ENCODE measurements at regions not wholly inside any gene's neighbourhood (a gene's known extent, or its start where the extent isn't known, plus 50 kb on each side); places are given as distances from the start of the nearest gene placed in this dataset.

DNA sequence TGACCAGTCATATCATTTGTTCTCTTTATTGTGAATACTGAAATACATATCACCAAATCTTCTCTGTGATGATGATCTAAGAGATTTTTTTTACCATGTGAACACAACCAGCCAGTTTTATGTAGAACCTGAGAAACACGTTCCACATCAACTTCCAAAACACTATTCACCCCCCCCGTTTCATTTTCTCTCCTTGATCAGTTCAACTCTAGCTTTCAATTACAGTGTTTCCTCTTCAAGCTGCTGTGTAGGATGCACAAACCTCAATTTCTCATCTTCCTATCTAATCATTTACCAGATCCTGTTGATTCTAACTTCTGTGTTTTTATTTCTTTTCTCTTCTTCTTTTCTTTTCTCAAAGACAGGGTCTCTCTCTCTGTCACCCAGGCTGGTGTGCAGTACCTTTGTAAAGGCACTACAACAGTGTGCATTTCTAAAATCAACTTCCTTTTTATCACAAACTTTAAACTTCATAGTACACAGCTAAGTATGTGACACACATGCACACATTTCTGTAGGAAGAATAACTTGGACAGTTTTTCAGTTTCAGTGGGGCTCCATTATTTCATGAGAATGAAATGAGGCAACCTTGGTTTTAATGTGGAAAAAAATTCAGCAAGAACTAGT, 149.9 kb upstream of the FBXO33 start (continued):
- TF ChIP-seq, protein P1, sequence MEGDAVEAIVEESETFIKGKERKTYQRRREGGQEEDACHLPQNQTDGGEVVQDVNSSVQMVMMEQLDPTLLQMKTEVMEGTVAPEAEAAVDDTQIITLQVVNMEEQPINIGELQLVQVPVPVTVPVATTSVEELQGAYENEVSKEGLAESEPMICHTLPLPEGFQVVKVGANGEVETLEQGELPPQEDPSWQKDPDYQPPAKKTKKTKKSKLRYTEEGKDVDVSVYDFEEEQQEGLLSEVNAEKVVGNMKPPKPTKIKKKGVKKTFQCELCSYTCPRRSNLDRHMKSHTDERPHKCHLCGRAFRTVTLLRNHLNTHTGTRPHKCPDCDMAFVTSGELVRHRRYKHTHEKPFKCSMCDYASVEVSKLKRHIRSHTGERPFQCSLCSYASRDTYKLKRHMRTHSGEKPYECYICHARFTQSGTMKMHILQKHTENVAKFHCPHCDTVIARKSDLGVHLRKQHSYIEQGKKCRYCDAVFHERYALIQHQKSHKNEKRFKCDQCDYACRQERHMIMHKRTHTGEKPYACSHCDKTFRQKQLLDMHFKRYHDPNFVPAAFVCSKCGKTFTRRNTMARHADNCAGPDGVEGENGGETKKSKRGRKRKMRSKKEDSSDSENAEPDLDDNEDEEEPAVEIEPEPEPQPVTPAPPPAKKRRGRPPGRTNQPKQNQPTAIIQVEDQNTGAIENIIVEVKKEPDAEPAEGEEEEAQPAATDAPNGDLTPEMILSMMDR (conservative IDR thresholded peaks at IDR 0.05; ENCODE audit: low read depth in 2 of 2): no peak
- TF ChIP-seq, protein P2, sequence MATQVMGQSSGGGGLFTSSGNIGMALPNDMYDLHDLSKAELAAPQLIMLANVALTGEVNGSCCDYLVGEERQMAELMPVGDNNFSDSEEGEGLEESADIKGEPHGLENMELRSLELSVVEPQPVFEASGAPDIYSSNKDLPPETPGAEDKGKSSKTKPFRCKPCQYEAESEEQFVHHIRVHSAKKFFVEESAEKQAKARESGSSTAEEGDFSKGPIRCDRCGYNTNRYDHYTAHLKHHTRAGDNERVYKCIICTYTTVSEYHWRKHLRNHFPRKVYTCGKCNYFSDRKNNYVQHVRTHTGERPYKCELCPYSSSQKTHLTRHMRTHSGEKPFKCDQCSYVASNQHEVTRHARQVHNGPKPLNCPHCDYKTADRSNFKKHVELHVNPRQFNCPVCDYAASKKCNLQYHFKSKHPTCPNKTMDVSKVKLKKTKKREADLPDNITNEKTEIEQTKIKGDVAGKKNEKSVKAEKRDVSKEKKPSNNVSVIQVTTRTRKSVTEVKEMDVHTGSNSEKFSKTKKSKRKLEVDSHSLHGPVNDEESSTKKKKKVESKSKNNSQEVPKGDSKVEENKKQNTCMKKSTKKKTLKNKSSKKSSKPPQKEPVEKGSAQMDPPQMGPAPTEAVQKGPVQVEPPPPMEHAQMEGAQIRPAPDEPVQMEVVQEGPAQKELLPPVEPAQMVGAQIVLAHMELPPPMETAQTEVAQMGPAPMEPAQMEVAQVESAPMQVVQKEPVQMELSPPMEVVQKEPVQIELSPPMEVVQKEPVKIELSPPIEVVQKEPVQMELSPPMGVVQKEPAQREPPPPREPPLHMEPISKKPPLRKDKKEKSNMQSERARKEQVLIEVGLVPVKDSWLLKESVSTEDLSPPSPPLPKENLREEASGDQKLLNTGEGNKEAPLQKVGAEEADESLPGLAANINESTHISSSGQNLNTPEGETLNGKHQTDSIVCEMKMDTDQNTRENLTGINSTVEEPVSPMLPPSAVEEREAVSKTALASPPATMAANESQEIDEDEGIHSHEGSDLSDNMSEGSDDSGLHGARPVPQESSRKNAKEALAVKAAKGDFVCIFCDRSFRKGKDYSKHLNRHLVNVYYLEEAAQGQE (IDR thresholded peaks at IDR 0.05; ENCODE audit: unreplicated experiment): no peak
- TF ChIP-seq STAT1 (IDR thresholded peaks at IDR 0.05; ENCODE audit: unreplicated experiment) (no peak), JUNB (IDR thresholded peaks at IDR 0.05; ENCODE audit: unreplicated experiment) (no peak), ZNF114 (CRISPR knock-in tag; IDR thresholded peaks at IDR 0.05) (no peak), NANOG (IDR thresholded peaks at IDR 0.05; ENCODE audit: borderline replicate concordance) (no peak), CREB1 (CRISPR knock-in tag; IDR thresholded peaks at IDR 0.05; ENCODE audit: low read depth) (no peak), EZH2 (IDR thresholded peaks at IDR 0.05; ENCODE audit: low read depth, unreplicated experiment) (no peak), EZH2phosphoT487 (IDR thresholded peaks at IDR 0.05; ENCODE audit: unreplicated experiment) (no peak), POLR2AphosphoS5 (IDR thresholded peaks at IDR 0.05; ENCODE audit: low read depth) (no peak), ZNF331 (CRISPR knock-in tag; IDR thresholded peaks at IDR 0.05; ENCODE audit: low read depth) (no peak)
- TF ChIP-seq, protein P3, sequence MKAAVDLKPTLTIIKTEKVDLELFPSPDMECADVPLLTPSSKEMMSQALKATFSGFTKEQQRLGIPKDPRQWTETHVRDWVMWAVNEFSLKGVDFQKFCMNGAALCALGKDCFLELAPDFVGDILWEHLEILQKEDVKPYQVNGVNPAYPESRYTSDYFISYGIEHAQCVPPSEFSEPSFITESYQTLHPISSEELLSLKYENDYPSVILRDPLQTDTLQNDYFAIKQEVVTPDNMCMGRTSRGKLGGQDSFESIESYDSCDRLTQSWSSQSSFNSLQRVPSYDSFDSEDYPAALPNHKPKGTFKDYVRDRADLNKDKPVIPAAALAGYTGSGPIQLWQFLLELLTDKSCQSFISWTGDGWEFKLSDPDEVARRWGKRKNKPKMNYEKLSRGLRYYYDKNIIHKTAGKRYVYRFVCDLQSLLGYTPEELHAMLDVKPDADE (IDR thresholded peaks at IDR 0.05): no peak

DNA sequence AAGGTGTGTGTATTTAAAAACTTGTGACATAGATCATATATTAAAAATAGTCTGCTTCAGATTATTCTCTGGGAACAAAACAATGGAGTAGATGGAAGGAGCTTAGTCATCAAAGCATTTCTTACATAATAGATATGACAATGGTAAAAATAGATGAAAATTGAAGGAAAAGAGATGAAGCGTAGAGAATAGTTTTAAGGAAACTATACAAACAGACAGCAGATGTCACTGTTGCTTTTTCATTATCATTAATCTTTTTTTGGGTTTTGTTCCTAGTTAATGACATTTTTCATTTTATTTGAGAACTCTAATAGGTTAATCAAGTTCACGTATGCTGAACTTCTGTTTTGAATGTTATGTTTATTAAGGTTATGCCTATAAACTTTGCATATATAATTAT, 149.2 kb upstream of the FBXO33 start:
- no peak for ATAC-seq
- Histone ChIP-seq H3K4me2 (no peak overlapping the region), H4K20me1 (replicated peaks; ENCODE audit: insufficient read depth) (no peaks in the 10 kb centered on the region), H3F3A (replicated peaks; ENCODE audit: low read depth) (no peaks in the 10 kb centered on the region), H3K9me2 (ENCODE audit: insufficient read depth) (no peaks in the 10 kb centered on the region), H3K4me1 (ENCODE audit: insufficient read depth) (0 out of 2 replicates have a peak, but pooled peaks cover 3% of the 10 kb centered on the region), H3K4me3 (no peak overlapping the region), H3K27me3 (ENCODE audit: insufficient read depth) (no peaks in the 10 kb centered on the region), H3K36me3 (ENCODE audit: insufficient read depth) (no peaks in the 10 kb centered on the region), H3K79me2 (replicated peaks; ENCODE audit: insufficient read depth) (no peaks in the 10 kb centered on the region), H2AFZ (no peak overlapping the region), H3K27ac (ENCODE audit: low read depth) (no peak overlapping the region)
- Mint-ChIP-seq H3K4me1 (no peaks in the 10 kb centered on the region), H3K9me3 (peaks cover 3% of the 10 kb centered on the region; the same call in 1 of the 3 replicates), H3K4me3 (no peak overlapping the region), H3K36me3 (ENCODE audit: low read depth) (no peaks in the 10 kb centered on the region; the same call in 2 of the 3 replicates), H3K27ac (no peak overlapping the region), H3K27me3 (ENCODE audit: insufficient read depth, low read depth, poor library complexity) (no peaks in the 10 kb centered on the region)
- peak; percentile 30 for DNase-seq (ENCODE audit: low spot score)
- TF ChIP-seq, protein P1 (conservative IDR thresholded peaks at IDR 0.05; ENCODE audit: low read depth in 2 of 2): peak in 1 of 2 experiments; percentile 58; a peak in 3 of 4 replicates

Data from GM23338 (cell line).